Suppressor macrophage treated with lipopolysaccharide for 4 hours (primary cell): ENCODE measurements at regions not wholly inside any gene's neighbourhood (a gene's known extent, or its start where the extent isn't known, plus 50 kb on each side); places are given as distances from the start of the nearest gene placed in this dataset.
"Not testable (repeated sequence)": the region's sequence is repeated elsewhere in the genome, so short reads cannot be mapped to it uniquely, and the experiment has no call there.

Experiments used
- DNase-seq: peaks from one replicate; pipeline ENCODE4 v3.0.0-alpha.2; 2020

- DNase-seq: no peak
These were observed 388.2 kb upstream of the SYNCRIP start for GRCh38 chr6:86030875-86031274.

GRCh38 chr6:86028776-86029175 lies 386.1 kb upstream of the SYNCRIP start:
- no peak for DNase-seq

- not testable (repeated sequence) for DNase-seq
These were observed 384.2 kb upstream of the SYNCRIP start for GRCh38 chr6:86026890-86027289.

- no peak for DNase-seq
These were observed 374.6 kb upstream of the SYNCRIP start for GRCh38 chr6:86017236-86017635.

GRCh38 chr6:86016567-86016966 lies 373.9 kb upstream of the SYNCRIP start:
- no peak for DNase-seq

GRCh38 chr6:86016077-86016476 lies 373.4 kb upstream of the SYNCRIP start:
- DNase-seq: no peak

- not testable (repeated sequence) for DNase-seq
These were observed 370.3 kb upstream of the SYNCRIP start for GRCh38 chr6:86012991-86013390.

- DNase-seq: no peak
These were observed 368.5 kb upstream of the SYNCRIP start for GRCh38 chr6:86010915-86011786.

GRCh38 chr6:85997206-85997605 lies 354.5 kb upstream of the SYNCRIP start:
- DNase-seq: no peak

GRCh38 chr6:85996034-85996375 lies 353.3 kb upstream of the SYNCRIP start:
- DNase-seq: no peak

- DNase-seq: no peak
These were observed 352.8 kb upstream of the SYNCRIP start for GRCh38 chr6:85995339-85996033.

GRCh38 chr6:85986681-85987080 lies 344.0 kb upstream of the SYNCRIP start:
- DNase-seq: no peak

GRCh38 chr6:85983032-85983659 lies 340.5 kb upstream of the SYNCRIP start:
- no peak for DNase-seq

- DNase-seq: no peak
These were observed 335.0 kb upstream of the SYNCRIP start for GRCh38 chr6:85977661-85978060.

GRCh38 chr6:85975957-85976356 lies 333.3 kb upstream of the SYNCRIP start:
- no peak for DNase-seq

GRCh38 chr6:85971238-85971637 lies 328.6 kb upstream of the SYNCRIP start:
- no peak for DNase-seq

- no peak for DNase-seq
These were observed 324.1 kb upstream of the SYNCRIP start for GRCh38 chr6:85966828-85967227.

- no peak for DNase-seq
These were observed 319.1 kb upstream of the SYNCRIP start for GRCh38 chr6:85961746-85962145.

GRCh38 chr6:85961125-85961524 lies 318.4 kb upstream of the SYNCRIP start:
- DNase-seq: no peak

GRCh38 chr6:85948481-85948880 lies 305.8 kb upstream of the SYNCRIP start:
- no peak for DNase-seq

- DNase-seq: no peak
These were observed 302.9 kb upstream of the SYNCRIP start for GRCh38 chr6:85945459-85946185.

- DNase-seq: no peak
These were observed 302.1 kb upstream of the SYNCRIP start for GRCh38 chr6:85944776-85945175.

GRCh38 chr6:85942844-85943243 lies 300.2 kb upstream of the SYNCRIP start:
- DNase-seq: no peak
